ENCODE measurements at regions not wholly inside any gene's neighbourhood (a gene's known extent, or its start where the extent isn't known, plus 50 kb on each side); places are given as distances from the start of the nearest gene placed in this dataset.

DNA sequence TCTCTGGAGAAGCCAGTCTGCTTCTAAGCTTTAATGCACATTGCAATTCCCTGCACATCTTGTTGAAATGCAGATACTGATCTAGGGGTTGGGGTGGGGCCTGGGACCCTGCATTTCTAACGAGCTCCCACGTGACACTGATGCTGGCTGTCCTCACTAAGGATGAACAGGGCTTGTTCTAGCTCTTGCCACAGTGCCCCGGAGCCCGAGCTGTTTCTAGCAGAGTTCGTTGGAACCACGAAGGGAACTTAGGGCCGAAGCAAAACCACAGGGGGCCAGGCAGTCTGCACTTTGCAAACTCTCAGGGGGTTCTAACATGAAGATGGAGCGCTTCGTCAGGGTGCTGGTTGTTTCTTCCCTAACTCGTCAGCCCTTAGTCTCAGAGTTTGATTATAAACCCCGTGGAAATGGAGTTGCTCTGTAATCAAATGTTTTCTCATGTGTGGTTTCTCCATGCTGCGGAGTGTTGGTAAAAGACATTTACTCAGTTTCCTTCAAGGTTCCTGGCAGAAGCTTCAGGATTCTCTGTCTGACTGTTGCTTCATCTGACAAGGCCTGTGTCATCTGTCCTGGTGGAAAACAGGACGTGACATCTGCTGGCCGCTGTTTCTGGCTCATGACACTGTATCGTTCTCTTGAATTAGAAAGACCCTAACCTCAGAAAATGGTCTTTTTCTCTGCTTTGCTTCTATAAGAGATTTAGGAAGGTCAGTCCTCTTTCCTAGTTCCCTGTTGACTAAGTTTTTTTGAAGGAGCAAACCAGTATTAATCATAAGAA is 221.5 kb downstream of the TEX29 start:
- no peak for TF ChIP-seq POLR2A (IDR thresholded peaks at IDR 0.05)
- TF ChIP-seq, protein P1, sequence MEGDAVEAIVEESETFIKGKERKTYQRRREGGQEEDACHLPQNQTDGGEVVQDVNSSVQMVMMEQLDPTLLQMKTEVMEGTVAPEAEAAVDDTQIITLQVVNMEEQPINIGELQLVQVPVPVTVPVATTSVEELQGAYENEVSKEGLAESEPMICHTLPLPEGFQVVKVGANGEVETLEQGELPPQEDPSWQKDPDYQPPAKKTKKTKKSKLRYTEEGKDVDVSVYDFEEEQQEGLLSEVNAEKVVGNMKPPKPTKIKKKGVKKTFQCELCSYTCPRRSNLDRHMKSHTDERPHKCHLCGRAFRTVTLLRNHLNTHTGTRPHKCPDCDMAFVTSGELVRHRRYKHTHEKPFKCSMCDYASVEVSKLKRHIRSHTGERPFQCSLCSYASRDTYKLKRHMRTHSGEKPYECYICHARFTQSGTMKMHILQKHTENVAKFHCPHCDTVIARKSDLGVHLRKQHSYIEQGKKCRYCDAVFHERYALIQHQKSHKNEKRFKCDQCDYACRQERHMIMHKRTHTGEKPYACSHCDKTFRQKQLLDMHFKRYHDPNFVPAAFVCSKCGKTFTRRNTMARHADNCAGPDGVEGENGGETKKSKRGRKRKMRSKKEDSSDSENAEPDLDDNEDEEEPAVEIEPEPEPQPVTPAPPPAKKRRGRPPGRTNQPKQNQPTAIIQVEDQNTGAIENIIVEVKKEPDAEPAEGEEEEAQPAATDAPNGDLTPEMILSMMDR (IDR thresholded peaks at IDR 0.05) = no peak
